Vagina (tissue), 2 donors: ENCODE measurements at regions not wholly inside any gene's neighbourhood (a gene's known extent, or its start where the extent isn't known, plus 50 kb on each side); places are given as distances from the start of the nearest gene placed in this dataset.

Experiments
- DNase-seq, 2 donors: peaks; one replicate each; pipeline ENCODE4 v3.0.0-alpha.2; 2017; ENCODE audit errors: extremely low spot score in 2 of 2
- H3K27ac ChIP-seq: fragments of 200-600 bp; sonication (generic); one replicate; pipeline ENCODE4 v1.5.1; 2019
- H3K27me3 ChIP-seq: fragments of 200-600 bp; sonication (generic); one replicate; pipeline ENCODE4 v1.5.1; 2019
- H3K36me3 ChIP-seq, 2 donors: fragments of 200-600 bp; sonication (generic); one replicate each; pipeline ENCODE4 v1.5.1; 2017 to 2019
- H3K4me1 ChIP-seq: fragments of 200-600 bp; sonication (generic); one replicate; pipeline ENCODE4 v1.5.1; 2019
- H3K4me3 ChIP-seq, 2 donors: fragments of 200-600 bp; sonication (generic); 1 replicate in 1 of 2; 2 replicates in 1 of 2; pipeline ENCODE4 v1.5.1; 2016 to 2019
- H3K9me3 ChIP-seq: fragments of 200-600 bp; sonication (generic); one replicate; pipeline ENCODE4 v1.5.1; 2019
- POLR2A ChIP-seq, 2 donors: fragments of 450-650 bp; IDR thresholded peaks; one replicate each; pipeline ENCODE4 v1.6.1; 2017; ENCODE audit warnings: antibody characterized with exemption in 2 of 2, mild to moderate bottlenecking in 2 of 2, moderate library complexity in 2 of 2
- POLR2AphosphoS5 ChIP-seq, 2 donors: sonication (generic); formaldehyde crosslinking; IDR thresholded peaks; one replicate each; pipeline ENCODE4 v1.9.0; 2017; ENCODE audit warnings: antibody characterized with exemption in 2 of 2, mild to moderate bottlenecking in 2 of 2, low read depth in 1 of 2; ENCODE audit not compliant: insufficient read depth in 1 of 2
- intact Hi-C: fragments of 100-400 bp; cut with DNase I; formaldehyde crosslinking; loops from one replicate; pipeline ENCODE4 v1.15.1; 2023
- TF ChIP-seq, protein P1 (sequence below), 3 experiments: fragments of 450-650 bp in 2 of 3; fragments of 200-600 bp in 1 of 3; sonication (generic) in 1 of 3; IDR thresholded peaks; one replicate each; pipeline ENCODE4 v1.5.1; 2017 to 2019; ENCODE audit warnings: antibody characterized with exemption in 3 of 3, mild to moderate bottlenecking in 2 of 3, moderate library complexity in 2 of 3

DNA sequence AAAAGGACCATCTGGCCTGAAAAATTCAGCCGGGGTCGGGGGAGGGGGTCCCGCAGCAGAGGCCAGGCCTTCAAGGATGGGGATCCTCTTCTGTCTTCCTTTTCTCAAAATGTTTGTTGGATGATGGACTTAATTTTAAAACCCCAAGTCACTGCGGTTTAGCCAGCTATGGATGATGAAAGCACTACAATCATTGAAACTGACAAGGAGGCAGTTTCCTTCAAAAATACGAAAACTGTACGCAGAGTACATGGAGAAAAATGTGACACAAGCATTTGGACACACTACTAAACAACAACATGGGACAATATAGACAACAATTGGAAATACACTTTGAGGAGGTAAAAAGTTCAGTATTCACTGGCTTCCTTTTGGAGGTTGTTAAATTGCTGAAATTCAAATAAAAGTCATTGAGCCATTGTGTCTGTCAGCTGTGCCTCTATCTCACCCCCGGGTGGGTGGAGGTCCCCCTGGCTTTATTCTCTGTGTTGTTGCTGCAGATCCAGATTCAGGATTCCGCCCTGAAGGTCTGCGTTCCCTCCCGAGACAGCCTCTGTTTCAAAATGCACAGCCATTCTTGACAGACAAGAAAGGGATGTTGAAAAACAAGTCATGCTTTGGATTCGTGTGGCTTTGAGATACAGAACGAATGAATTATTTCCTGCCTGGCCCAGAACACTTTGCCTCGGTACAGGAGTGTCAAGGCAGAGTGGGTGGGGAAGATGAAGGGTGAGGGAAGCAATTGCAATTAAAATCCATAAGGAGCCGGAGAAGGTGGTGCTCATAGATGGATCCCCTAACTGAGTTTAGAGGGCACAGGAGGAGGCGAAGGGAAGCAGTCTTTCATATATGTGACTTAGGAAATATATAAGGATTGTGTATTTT is 118.2 kb downstream of the TTLL2 start:
- intact Hi-C loops, result no loop called here
- no peaks in the 10 kb centered on the region for H3K27me3 ChIP-seq
- no peak overlapping the region for H3K4me3 ChIP-seq
- H3K9me3 ChIP-seq, result no peaks in the 10 kb centered on the region
- TF ChIP-seq, protein P1, sequence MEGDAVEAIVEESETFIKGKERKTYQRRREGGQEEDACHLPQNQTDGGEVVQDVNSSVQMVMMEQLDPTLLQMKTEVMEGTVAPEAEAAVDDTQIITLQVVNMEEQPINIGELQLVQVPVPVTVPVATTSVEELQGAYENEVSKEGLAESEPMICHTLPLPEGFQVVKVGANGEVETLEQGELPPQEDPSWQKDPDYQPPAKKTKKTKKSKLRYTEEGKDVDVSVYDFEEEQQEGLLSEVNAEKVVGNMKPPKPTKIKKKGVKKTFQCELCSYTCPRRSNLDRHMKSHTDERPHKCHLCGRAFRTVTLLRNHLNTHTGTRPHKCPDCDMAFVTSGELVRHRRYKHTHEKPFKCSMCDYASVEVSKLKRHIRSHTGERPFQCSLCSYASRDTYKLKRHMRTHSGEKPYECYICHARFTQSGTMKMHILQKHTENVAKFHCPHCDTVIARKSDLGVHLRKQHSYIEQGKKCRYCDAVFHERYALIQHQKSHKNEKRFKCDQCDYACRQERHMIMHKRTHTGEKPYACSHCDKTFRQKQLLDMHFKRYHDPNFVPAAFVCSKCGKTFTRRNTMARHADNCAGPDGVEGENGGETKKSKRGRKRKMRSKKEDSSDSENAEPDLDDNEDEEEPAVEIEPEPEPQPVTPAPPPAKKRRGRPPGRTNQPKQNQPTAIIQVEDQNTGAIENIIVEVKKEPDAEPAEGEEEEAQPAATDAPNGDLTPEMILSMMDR (IDR thresholded peaks at IDR 0.05), result no peak
- TF ChIP-seq POLR2AphosphoS5 (IDR thresholded peaks at IDR 0.05; ENCODE audit: insufficient read depth in 1 of 2, low read depth in 1 of 2) (no peak), POLR2A (IDR thresholded peaks at IDR 0.05) (no peak)
- H3K36me3 ChIP-seq, result no peaks in the 10 kb centered on the region
- no peak overlapping the region for H3K27ac ChIP-seq
- no peaks in the 10 kb centered on the region for H3K4me1 ChIP-seq
- DNase-seq, result no peak

DNA sequence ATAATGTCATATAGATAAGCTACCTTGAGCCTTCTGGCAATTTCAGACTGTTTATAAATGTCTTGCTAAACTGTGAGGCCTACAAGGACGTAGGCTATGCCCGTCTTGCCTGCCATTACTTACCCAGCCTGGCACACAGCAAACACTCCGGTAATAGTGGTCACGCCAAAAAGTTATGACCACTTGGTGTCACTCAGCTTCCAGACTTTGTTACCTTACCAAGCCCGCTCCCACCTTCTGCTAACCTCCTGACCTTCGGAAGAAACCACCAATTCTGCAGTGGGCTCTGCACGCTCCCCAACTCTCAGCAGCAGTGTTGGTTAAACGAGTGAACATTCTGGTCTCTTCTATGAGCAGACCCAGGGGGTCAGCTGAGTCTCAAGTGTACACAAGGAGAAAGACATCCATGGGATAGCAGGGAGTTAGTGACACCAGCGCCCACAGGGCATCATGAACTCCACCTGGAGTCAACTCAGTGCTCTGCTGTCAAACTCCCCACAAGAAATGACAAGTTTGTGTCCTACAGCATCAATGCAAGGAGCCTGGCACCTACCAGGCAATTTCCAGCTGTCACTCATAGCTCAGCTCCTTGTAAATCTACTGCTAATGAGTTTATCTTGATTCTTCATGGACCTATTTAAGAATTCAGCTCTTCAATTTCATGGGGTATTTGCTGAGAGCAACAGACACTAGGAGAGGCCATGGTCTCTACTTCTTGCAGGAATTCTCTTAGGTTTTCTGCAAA is 119.9 kb downstream of the TTLL2 start:
- no peak overlapping the region for H3K4me3 ChIP-seq
- H3K27me3 ChIP-seq, result no peaks in the 10 kb centered on the region
- H3K27ac ChIP-seq, result no peak overlapping the region
- no peaks in the 10 kb centered on the region for H3K36me3 ChIP-seq
- intact Hi-C loops, result no loop called here
- H3K9me3 ChIP-seq, result no peaks in the 10 kb centered on the region
- DNase-seq, result no peak
- no peaks in the 10 kb centered on the region for H3K4me1 ChIP-seq
- TF ChIP-seq, protein P1 (IDR thresholded peaks at IDR 0.05), result no peak
- TF ChIP-seq POLR2AphosphoS5 (IDR thresholded peaks at IDR 0.05; ENCODE audit: insufficient read depth in 1 of 2, low read depth in 1 of 2), result no peak
- no peak for TF ChIP-seq POLR2A (IDR thresholded peaks at IDR 0.05)

DNA sequence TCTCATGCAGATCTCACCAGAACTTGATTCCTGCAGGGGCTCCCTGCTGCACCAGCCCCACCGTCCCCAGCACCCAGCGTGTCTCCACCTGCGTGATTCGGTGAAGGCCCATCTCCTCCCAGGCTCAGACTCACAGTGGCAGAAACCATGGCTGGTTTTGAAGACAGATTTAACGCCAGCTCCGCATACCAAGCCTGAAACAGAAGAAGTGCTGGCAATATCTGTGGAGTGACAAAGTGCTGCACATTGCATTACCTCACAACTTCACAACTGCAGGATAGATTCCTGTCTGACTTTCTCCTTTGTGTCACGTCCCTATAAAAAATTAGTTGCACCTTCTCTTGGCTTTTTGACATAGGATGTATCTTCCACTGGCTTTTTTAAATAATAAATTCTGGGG is 120.7 kb downstream of the TTLL2 start:
- H3K27me3 ChIP-seq, result no peaks in the 10 kb centered on the region
- H3K4me1 ChIP-seq, result no peaks in the 10 kb centered on the region
- H3K27ac ChIP-seq, result no peak overlapping the region
- TF ChIP-seq POLR2A (IDR thresholded peaks at IDR 0.05) (no peak), POLR2AphosphoS5 (IDR thresholded peaks at IDR 0.05; ENCODE audit: insufficient read depth in 1 of 2, low read depth in 1 of 2) (no peak)
- TF ChIP-seq, protein P1 (IDR thresholded peaks at IDR 0.05), result no peak
- H3K4me3 ChIP-seq, result no peak overlapping the region
- H3K36me3 ChIP-seq, result no peaks in the 10 kb centered on the region
- intact Hi-C loops, result no loop called here
- H3K9me3 ChIP-seq, result no peaks in the 10 kb centered on the region
- no peak for DNase-seq

DNA sequence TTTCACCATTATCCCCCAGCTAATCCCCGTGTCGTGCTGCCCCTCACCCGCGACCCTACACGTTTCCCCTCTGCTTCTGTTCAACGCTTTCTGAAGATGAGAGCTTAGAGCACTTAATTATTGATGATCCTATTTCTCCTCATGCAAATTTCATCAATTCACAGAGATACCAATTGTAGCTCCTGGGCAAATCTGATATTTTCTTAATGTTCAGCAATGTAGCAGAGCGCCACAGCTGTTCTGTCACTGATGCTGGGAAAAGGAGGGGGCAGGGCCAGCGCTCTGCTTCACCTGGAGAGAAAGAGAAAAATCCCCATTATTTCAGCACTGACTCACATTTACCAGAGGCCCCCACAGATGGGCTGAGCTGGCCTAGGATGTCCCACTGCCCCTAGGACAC is 121.2 kb downstream of the TTLL2 start:
- no peaks in the 10 kb centered on the region for H3K36me3 ChIP-seq
- H3K4me1 ChIP-seq, result no peaks in the 10 kb centered on the region
- no peak overlapping the region for H3K27ac ChIP-seq
- DNase-seq, result no peak
- H3K4me3 ChIP-seq, result no peak overlapping the region
- no peaks in the 10 kb centered on the region for H3K9me3 ChIP-seq
- intact Hi-C loops, result no loop called here
- H3K27me3 ChIP-seq, result no peaks in the 10 kb centered on the region
- TF ChIP-seq, protein P1 (IDR thresholded peaks at IDR 0.05), result no peak
- TF ChIP-seq POLR2AphosphoS5 (IDR thresholded peaks at IDR 0.05; ENCODE audit: insufficient read depth in 1 of 2, low read depth in 1 of 2), result no peak
- no peak for TF ChIP-seq POLR2A (IDR thresholded peaks at IDR 0.05)

DNA sequence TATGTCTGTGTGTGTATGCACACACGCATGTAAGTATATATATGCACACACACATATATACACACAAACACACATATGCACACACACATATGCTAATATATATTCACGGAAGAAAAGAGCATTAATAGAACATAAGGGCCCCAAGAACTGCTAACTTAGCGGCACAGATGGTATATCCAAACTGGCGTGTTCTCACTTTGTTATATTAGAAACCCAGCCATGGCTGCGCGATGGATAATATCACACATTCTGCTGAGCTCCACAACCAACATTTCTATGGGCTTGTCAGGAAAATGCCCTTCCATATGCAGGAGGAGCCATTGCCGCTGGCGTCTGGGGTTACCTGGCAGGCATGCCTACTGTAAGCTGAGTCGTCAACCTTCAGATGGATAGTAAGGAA is 122.1 kb downstream of the TTLL2 start:
- Histone ChIP-seq H3K36me3 (no peaks in the 10 kb centered on the region), H3K27me3 (no peaks in the 10 kb centered on the region), H3K27ac (no peak overlapping the region), H3K4me1 (no peaks in the 10 kb centered on the region), H3K4me3 (no peak overlapping the region), H3K9me3 (no peaks in the 10 kb centered on the region)
- intact Hi-C loops, result no loop called here
- no peak for DNase-seq
- TF ChIP-seq POLR2AphosphoS5 (IDR thresholded peaks at IDR 0.05; ENCODE audit: insufficient read depth in 1 of 2, low read depth in 1 of 2), result no peak
- TF ChIP-seq POLR2A (IDR thresholded peaks at IDR 0.05), result no peak
- TF ChIP-seq, protein P1 (IDR thresholded peaks at IDR 0.05), result no peak
